ENCODE measurements at regions not wholly inside any gene's neighbourhood (a gene's known extent, or its start where the extent isn't known, plus 50 kb on each side); places are given as distances from the start of the nearest gene placed in this dataset.

GRCh38 chr11:70868341-70868885, 384.0 kb downstream of the SHANK2 start:
- Histone ChIP-seq H3F3A (replicated peaks; ENCODE audit: low read depth) (no peaks in the 10 kb centered on the region), H2AFZ (no peak overlapping the region), H4K20me1 (replicated peaks; ENCODE audit: insufficient read depth) (peaks cover 12% of the 10 kb centered on the region), H3K4me1 (ENCODE audit: insufficient read depth) (peaks cover 6% of the 10 kb centered on the region; the same call in 1 of the 2 replicates), H3K9me2 (ENCODE audit: insufficient read depth) (no peaks in the 10 kb centered on the region), H3K79me2 (replicated peaks; ENCODE audit: insufficient read depth) (no peaks in the 10 kb centered on the region), H3K36me3 (ENCODE audit: insufficient read depth) (no peaks in the 10 kb centered on the region), H3K27me3 (ENCODE audit: insufficient read depth) (no peaks in the 10 kb centered on the region), H3K27ac (ENCODE audit: low read depth) (no peak overlapping the region), H3K4me2 (no peak overlapping the region), H3K4me3 (no peak overlapping the region)
- Mint-ChIP-seq H3K4me1 (peaks cover 35% of the 10 kb centered on the region), H3K36me3 (ENCODE audit: low read depth) (no peaks in the 10 kb centered on the region; the same call in 2 of the 3 replicates), H3K27me3 (ENCODE audit: insufficient read depth, low read depth, poor library complexity) (peaks cover 14% of the 10 kb centered on the region), H3K27ac (no peak overlapping the region), H3K9me3 (no peaks in the 10 kb centered on the region), H3K4me3 (no peak overlapping the region)
- ATAC-seq (no peak), DNase-seq (ENCODE audit: low spot score) (no peak)
- TF ChIP-seq CREB1 (CRISPR knock-in tag; IDR thresholded peaks at IDR 0.05; ENCODE audit: low read depth), result no peak
- TF ChIP-seq ZNF331 (CRISPR knock-in tag; IDR thresholded peaks at IDR 0.05; ENCODE audit: low read depth), result no peak
- TF ChIP-seq NANOG (IDR thresholded peaks at IDR 0.05; ENCODE audit: borderline replicate concordance), result no peak
- no peak for TF ChIP-seq JUNB (IDR thresholded peaks at IDR 0.05; ENCODE audit: unreplicated experiment)
- TF ChIP-seq POLR2AphosphoS5 (IDR thresholded peaks at IDR 0.05; ENCODE audit: low read depth), result no peak
- TF ChIP-seq CTCF (conservative IDR thresholded peaks at IDR 0.05; ENCODE audit: low read depth in 2 of 2), result no peak
- no peak for TF ChIP-seq ZNF462 (CRISPR knock-in tag; IDR thresholded peaks at IDR 0.05)
- TF ChIP-seq STAT1 (IDR thresholded peaks at IDR 0.05; ENCODE audit: unreplicated experiment), result no peak
- TF ChIP-seq ETS1 (IDR thresholded peaks at IDR 0.05), result no peak
- TF ChIP-seq EZH2phosphoT487 (IDR thresholded peaks at IDR 0.05; ENCODE audit: unreplicated experiment), result no peak

Measured in GM23338 (cell line).